ENCODE measurements at regions not wholly inside any gene's neighbourhood (a gene's known extent, or its start where the extent isn't known, plus 50 kb on each side); places are given as distances from the start of the nearest gene placed in this dataset.

- TF ChIP-seq CTCF (IDR thresholded peaks at IDR 0.05 in 2 of 3, conservative IDR thresholded peaks at IDR 0.05 in 1 of 3; ENCODE audit: borderline replicate concordance in 1 of 3, insufficient read depth in 1 of 3, low read depth in 2 of 3, low read length in 2 of 3): no peak
- TF ChIP-seq JUND (IDR thresholded peaks at IDR 0.05): no peak
- TF ChIP-seq RAD21 (IDR thresholded peaks at IDR 0.05; ENCODE audit: low read depth): no peak
- TF ChIP-seq POLR2A (IDR thresholded peaks at IDR 0.05; ENCODE audit: borderline replicate concordance, extremely low read depth, insufficient read depth, insufficient read length): no peak
- no peak for TF ChIP-seq POLR2AphosphoS5 (IDR thresholded peaks at IDR 0.05; ENCODE audit: low read depth, low read length)
Observed at GRCh38 chr2:134134827-134135226, 119.0 kb upstream of the MGAT5 start.
